Occipital lobe (tissue), 1 donor: ENCODE measurements at regions not wholly inside any gene's neighbourhood (a gene's known extent, or its start where the extent isn't known, plus 50 kb on each side); places are given as distances from the start of the nearest gene placed in this dataset.
"Not testable (repeated sequence)": the region's sequence is repeated elsewhere in the genome, so short reads cannot be mapped to it uniquely, and the experiment has no call there.

Experiments
- DNase-seq: peaks from one replicate; lab custom pipeline; 2025; lab: John Stamatoyannopoulos, UW

DNA sequence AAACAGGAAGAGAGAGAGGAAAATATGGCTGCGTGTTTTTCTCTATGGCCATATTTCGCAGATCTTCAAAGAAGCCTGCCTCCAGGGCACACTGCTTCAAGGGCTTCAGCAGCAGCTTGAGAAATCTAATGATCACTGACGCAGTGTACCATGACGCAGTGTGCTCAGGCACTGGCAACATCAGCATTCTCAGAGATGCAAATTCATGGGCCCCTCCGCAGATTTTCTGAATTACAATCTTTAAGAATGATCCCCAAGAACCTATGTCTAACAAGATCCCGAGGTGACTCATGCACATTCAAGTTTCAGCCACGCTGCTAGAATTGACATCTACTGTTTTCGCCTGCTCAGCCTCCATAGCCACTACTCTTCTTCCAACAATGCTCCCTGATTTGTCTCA is 143.9 kb upstream of the ZNF366 start:
- no peak for DNase-seq

DNA sequence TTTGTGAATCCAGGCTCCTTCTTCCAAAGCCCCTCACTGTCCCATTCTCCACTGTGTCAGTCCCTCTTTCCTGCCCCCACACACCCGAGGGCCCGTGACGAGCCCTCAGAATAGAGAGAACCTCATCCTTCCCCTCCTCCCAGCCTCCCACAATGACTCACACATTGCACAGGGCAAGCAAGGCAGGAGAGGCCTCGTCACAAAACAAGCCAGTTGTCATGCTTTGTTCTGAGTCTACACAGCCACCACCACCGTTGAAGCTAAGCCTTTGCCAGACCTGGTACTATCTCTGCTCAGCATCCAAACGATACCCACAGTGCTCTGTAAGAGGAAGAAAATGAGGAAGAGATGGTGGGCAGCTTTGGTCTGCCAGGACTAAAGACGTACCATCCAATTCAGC is 142.2 kb upstream of the ZNF366 start:
- DNase-seq = no peak

DNA sequence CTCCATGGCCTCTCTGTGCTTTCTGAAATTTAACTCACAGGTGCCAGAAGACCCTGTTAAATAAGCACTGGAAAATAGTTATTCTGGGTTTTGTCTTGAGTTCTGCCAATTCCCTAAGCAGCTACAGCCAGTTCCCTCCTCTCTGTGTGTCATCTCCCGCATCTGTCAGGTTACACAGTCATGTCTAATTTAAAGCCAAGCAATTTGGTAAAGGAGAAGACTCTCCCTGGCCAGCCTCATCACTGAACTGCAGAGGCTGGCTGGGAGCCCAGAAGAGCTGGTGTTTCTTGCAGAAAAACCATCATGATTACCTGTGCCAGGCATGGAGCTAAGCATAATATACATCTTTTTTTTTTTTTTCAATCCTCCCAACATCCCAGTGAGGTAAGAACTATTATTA is 141.3 kb upstream of the ZNF366 start:
- peak; percentile 60 for DNase-seq

DNA sequence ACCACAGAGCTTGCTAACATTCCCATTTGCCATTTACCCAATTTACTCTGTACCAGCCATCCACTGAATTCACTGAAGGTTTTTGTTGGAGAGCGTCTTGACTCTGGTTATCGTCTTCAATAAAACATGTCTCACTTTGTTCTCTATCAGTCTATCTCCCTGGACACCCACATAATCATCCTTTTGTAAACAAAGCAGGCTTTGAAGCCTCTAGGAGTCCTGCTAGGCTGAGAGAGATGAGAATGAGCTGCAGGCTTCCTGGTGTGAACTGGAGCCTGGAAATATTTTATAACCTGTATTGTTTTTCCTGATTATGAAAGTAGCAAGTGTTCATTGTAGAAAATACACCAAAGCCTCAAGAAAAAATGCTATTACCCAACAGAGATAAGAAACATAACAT is 140.6 kb upstream of the ZNF366 start:
- DNase-seq = no peak

DNA sequence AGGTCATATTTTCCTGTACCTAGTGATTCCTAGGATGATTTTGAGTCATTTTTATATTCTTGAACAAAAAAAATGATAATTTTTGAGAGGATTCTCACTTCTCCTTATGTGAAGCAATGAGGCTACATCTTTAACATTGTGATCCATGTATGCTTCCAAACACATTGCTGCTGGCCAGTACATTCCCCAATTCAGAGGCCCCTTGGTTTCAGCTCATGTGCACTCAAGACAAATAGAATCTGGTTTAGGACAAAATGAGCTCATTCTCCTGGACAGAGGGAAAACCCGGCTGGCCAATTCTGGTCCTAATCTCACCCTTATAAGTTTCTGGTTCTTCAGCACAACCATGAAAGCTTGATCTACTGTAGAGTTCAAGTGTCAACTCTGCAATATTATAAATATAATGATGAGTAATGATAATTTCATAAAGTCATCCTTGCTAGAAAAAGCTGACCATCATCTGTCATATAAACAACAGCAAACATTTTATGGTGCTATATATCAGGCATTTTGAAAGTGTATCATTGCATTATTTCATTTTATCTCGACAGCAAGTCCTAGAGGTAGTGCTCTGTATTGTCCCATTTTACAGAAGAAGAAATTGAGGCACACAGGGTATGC is 139.1 kb upstream of the ZNF366 start:
- no peak for DNase-seq

DNA sequence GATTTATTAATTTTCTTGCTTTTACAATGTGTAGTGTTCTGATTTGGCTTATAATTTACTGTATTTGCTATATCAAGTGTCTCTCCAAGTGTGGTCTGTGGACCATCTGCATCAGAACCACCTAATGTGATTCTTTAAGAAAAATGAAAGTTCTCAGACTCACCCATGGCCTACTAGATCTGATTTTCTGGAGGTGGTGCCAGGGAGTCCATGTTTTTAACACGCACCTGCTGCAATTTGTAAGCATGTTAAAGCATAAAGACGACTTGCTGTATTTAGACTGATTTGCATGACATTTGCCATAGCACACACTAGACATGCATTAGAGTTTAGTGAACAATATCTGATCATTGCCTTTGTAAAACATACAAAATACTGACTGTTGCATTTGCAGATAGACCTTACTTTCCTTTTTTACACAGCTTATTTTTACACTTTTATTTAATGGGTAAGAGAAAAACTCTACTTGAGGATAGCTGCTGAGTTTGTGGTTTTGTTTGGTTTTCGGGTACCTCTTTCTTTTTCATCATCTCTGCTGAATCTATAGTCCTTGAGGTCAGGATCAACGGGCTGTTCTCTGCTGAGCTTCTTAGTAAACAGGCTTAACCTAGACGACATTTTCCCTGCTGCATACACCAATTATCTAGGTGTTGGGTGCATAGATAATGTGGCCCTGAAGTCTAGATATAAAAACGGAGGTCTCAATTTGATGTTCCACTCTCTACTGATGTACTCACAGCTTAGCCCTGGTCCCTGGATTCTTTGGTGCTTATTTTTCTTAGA is 138.0 kb upstream of the ZNF366 start:
- no peak for DNase-seq

DNA sequence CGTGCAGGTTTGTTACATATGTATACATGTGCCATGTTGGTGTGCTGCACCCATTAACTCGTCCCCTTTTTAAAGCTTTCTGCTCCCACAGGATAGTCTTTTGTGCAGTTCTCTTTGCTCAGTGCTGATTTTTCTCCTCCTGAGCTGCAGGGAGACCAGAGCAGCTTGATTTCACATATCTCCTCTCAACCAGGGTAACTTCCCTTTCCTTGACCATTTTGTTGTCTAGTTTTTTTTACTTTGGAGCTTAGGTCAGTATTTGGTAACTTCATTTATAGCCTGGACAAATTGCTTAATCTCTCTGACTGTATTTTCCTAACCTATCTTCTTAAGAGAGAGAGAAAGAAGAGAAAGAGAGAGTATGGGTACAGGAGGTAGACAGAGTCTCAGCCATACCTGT is 137.1 kb upstream of the ZNF366 start:
- DNase-seq = no peak

DNA sequence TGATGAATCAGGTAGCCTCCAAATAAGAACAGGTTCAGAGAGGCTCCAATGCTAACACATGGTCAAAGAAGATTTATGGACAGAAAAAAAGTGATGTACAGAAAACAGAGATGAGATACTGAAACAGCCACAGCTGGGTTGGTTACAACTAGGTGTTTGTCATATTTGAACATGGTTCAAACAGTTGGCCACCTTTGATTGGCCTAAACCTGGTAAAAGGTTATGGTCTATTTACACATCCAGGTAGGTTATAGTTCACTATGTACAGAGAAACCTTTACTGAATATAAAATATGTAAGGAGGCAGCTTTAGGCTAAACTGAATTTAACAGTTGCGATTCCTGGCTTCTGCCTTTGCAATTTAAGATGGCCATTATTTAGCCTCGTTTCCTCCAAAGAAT is 134.0 kb upstream of the ZNF366 start:
- no peak for DNase-seq

DNA sequence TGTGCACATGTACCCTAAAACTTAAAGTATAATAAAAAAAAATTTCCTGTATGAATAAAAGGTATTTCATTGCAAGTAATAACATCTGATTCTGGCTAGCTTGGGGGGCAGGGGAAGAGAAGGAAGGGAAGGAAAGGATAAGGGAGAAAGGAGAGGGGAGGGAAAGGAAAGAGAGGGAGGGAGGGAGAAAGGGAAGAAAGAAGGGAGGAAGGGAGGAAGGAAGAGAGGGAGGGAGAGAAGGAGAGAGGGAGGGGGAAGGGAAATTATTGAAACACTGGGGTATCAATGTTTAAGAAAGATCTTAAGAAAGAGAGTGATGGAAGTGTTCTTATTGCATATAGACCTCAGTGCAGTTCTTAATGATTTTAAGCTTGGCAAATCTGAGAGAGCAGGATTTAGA is 129.8 kb upstream of the ZNF366 start:
- no peak for DNase-seq

DNA sequence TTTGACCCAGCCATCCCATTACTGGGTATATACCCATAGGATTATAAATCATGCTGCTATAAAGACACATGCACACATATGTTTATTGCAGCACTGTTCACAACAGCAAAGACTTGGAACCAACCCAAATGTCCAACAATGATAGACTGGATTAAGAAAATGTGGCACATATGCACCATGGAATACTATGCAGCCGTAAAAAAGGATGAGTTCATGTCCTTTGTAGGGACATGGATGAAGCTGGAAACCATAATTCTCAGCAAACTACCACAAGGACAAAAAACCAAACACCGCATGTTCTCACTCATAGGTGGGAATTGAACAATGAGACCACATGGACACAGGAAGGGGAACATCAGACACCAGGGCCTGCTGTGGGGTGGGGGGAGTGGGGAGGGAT is 129.4 kb upstream of the ZNF366 start:
- not testable (repeated sequence) for DNase-seq

DNA sequence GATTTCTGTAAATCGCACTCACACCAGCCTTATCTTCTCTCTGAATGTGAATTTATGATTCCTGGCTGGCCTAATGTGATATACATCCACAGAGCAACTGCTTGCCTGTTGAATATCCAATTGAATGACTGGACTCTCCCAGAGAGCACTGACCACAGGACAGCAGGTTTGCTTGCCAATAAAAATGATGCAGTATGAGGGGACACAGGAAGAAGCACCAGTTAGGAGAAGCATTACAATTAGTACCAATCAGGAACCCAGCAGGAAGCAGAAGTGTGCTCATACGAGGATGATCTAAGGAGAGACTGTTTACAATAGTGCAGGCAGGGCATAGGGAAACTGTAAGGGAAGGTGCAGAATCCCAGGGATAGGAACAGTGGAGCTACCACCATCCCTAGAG is 127.2 kb upstream of the ZNF366 start:
- DNase-seq = no peak

DNA sequence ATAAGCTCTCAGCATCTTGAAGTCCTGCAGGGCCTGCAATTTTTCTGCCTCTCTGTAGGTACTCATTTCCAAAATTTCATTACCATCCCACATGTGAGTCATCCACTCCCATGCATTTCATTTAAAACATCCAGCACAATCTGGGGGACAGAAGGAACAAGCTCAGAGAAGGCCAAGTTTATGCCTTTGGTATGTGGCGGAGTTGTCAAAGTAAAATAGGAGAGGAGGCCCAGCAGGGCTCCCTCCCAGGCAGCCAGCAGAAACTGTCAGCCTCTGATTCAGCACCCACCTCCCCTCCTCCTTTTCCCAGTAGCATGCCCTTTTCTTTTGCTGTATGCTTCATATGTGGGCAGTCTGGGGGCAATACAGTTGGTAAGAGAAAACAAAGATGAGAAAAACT is 126.4 kb upstream of the ZNF366 start:
- DNase-seq = peak; percentile 20

DNA sequence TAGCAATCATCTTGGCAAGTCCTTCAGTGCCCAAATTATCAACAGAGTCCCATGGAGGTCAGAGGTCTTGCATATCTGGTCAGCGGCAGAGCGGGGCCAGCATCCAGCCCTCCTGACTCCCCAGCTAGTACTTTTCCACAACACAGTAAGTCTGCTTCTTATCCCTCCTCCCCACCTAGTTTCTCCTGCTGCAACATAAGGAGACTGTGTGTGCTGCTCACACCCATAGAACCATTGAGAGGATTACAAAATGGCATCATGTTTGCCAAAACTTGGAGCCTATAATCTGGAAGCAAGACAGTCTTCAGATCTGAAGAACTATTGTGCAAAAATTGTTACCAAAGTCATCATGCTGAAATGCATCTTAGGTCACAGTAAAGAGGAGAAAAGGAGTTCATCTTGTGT is 125.8 kb upstream of the ZNF366 start:
- DNase-seq = no peak

DNA sequence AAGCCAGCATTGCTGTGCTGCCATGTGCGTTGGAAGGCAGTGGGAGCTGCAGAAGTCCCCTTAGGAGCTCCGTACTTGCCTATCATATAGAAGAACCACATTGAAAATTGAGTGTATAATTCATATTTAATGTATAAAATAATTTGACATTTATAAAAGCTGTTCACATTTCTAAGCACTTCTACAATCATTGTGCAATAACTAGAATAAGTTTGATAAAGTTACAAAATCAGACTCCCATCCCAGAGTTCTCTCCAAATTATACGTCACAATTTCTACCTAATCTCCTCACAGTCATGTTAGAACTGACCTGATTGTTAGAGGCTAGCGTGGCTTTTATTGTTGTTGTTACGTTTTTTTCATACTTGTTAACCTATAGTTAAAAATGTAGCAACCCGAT is 123.5 kb upstream of the ZNF366 start:
- DNase-seq = no peak

DNA sequence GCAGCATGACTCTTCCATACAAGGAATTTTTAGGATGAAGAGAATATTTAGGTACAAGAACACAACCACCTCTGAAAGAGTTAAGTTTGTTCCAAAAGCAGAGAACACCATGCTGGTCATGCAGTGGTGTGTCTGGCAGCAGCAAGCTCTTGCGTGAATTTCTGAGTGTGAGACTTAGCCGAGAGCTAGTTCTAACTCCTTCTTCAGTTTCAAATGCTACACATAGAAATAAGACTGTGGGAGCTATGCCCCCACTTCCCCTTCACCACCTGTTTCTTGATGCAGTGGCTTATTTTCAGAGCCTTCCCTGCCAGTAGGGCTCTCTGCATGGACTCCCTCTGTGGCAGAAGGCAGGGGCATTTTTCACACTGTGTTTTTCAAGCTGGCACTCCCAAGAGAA is 122.9 kb upstream of the ZNF366 start:
- no peak for DNase-seq

DNA sequence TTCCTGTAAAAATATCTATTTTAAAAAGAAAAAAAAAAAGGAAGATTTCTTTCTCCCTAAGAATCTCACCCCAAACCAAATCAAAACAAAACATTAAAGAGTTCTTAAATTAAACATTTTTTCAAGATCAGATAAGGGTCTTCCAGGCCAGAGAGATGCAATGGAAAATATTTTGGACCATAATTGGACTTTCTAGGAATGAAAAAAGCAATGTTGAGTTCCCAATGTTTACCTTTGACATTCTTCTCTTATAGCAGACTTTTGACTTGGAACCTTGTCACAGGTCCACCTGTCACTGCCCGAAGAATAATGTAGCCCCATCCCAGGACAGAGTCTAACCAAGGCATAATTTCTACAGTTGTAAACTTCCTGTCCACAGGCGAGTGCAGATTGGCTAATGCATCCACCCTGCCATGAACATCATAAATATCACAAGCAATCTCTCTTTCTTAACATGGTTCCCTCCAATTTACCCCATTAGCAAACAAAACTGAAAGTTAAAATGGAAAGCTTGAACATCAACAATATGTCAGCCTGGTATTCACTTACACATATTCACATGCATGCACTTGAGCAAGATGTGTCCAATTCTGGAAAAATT is 121.7 kb upstream of the ZNF366 start:
- no peak for DNase-seq

DNA sequence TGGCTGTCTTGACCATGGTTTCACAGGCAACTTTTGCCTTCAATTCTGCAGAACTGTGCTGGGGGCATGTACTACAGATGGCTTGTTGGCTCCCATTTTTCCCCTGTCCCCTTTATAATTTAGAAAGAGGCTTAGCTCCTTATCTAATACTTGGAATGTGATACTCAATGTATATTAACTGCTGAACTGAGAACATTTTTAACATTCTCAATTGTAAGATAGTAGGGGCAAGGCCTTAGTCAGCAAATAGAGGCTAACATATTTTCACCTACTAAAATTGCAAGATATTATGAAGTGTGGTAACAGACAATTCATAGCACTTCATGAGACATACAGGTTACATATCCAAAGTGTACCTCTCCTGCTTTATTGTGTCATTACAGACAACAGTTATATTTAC is 118.1 kb upstream of the ZNF366 start:
- DNase-seq = no peak

DNA sequence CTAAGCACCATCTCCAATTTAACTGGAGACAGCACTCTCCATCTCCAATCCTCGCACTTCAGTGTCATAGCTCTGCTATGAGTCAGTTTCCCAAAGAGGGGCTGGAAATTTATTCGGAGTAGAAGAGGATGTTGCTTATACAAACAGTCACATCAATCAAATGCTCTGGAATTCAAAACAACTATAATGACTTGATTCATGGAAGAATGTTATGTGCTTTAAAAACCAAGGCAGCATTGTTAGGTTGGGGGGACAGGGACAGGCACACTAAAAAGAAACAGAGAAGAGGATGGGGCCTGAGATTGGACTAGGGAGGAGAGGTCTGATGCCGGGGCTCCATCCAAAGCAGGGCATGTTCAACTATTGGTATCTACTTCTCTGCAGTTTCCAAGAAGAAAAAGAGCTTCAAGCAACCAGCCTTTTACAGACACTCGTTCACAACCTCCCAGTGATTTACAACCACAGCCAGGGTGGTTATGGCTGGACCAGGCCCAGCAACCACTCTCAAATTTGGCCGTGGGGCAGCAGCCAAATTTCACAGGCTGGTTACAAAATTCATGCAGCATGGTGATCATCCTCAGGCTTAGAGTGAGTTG is 117.5 kb upstream of the ZNF366 start:
- DNase-seq = no peak

DNA sequence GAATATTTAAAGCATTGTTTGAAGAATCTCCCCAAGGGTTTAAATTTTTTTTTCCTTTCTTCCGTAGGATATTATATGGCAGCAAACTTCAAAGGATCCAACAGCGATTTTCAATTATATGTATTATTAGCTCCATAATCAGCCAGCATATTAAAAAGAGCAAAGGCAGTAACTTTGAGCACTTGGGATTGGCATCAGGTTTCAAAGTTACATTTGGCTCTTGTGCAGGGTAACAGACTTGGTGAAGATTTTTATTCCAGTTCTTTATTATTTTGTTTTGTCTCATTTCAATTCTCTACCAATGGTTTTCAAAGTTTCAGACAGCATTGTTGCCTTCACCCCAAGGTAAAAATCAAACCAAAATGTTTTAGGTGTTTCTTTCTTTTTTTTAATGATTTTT is 116.7 kb upstream of the ZNF366 start:
- no peak for DNase-seq

DNA sequence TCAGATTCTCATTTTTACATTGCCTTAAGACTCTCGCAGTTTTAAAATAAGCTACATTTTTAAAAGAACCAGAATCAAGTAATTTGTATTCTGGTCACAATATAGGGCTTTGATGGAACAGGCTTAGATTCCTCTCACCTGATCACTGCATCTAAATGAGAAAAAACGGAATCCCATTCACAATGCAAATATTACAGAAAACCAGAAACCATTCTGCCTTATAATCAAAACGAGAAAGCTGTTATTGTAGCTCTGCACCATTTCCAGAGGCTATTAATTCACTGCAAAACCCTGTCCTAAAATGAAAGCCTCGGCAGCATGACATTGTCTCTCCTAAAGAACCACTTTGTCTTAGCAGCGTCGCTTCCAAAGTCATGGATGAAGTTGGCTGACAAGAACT is 116.1 kb upstream of the ZNF366 start:
- DNase-seq = no peak

DNA sequence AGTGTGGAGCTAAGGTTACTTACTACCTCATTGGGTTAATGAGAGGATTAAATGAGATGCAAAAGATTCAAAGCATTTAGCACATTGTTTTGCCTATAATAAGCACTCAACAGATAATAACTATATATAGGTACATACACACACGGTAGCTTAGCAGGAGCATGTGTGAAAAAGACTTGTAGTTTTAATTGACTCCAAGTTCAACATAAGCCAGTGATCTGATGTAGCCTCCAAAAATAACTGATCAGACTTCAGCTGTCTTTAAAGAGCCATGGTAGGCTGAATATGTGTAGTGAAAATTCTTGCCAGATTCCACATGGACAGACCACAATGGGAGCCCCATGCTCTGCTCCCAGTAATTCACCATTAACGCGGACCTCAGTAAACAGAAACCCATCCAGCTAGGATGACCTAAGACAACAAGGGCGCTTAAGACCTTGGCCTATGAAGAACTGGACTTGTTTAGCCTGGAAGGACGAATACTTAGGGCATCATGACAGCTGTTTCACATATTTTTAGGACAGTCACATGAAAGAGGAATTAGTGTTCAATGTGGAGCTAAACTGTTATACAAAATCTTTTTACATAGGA is 115.1 kb upstream of the ZNF366 start:
- DNase-seq = no peak

DNA sequence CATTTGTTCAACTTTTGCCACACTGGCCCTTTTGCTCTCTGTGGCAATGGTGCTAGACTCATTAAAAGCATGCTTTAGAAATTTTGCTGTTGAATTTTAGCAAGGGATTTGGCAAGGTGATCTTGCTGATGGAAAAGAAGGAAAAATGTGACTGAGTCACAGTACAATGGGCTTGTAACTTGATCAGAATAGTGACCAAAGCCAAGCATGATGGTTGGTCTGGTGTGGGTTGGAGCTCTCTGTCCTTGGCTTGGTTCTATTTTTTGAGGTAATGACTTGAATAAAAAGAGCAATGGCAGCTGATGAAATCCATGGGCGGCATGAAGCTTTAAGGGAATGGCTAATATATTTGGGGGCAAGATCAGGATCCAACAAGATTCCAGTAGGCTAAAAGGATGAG is 114.4 kb upstream of the ZNF366 start:
- DNase-seq = no peak
